C4-2B (cell line): ENCODE measurements at regions not wholly inside any gene's neighbourhood (a gene's known extent, or its start where the extent isn't known, plus 50 kb on each side); places are given as distances from the start of the nearest gene placed in this dataset.
"Not testable (repeated sequence)": the region's sequence is repeated elsewhere in the genome, so short reads cannot be mapped to it uniquely, and the experiment has no call there.

Source experiments
- H3K27ac ChIP-seq: fragments of 450-650 bp; 2 replicates; pipeline ENCODE4 v1.5.1; 2017
- ZFX ChIP-seq: fragments of 450-650 bp; IDR thresholded peaks from 2 replicates; pipeline ENCODE4 v1.6.1; 2017
- TF ChIP-seq, protein P1 (sequence below): fragments of 450-650 bp; conservative IDR thresholded peaks from 2 replicates; pipeline ENCODE4 v1.5.1; 2017; ENCODE audit warnings: mild to moderate bottlenecking

DNA sequence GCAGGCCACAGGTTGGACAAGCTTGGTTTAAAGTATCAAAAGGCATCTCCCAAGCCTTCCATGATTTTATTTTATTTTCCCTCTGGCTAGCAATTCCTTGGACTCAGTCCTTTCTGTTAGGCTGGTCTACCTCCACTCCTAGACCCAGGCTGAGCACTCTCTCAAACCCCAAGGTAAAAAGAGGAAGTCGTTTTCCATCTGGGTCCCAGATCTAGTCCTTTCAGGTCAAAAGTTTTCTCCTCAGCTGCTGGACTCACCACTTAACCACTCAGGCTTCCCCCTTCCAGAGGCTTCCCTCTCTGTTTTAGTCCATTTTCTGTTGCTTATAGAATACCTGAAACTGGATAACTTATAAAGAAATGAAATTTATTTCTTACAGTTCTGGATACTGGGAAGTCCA, 252.3 kb upstream of the MKLN1 start:
- no peak overlapping the region for H3K27ac ChIP-seq
- TF ChIP-seq, protein P1, sequence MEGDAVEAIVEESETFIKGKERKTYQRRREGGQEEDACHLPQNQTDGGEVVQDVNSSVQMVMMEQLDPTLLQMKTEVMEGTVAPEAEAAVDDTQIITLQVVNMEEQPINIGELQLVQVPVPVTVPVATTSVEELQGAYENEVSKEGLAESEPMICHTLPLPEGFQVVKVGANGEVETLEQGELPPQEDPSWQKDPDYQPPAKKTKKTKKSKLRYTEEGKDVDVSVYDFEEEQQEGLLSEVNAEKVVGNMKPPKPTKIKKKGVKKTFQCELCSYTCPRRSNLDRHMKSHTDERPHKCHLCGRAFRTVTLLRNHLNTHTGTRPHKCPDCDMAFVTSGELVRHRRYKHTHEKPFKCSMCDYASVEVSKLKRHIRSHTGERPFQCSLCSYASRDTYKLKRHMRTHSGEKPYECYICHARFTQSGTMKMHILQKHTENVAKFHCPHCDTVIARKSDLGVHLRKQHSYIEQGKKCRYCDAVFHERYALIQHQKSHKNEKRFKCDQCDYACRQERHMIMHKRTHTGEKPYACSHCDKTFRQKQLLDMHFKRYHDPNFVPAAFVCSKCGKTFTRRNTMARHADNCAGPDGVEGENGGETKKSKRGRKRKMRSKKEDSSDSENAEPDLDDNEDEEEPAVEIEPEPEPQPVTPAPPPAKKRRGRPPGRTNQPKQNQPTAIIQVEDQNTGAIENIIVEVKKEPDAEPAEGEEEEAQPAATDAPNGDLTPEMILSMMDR: no peak
- no peak for TF ChIP-seq ZFX

DNA sequence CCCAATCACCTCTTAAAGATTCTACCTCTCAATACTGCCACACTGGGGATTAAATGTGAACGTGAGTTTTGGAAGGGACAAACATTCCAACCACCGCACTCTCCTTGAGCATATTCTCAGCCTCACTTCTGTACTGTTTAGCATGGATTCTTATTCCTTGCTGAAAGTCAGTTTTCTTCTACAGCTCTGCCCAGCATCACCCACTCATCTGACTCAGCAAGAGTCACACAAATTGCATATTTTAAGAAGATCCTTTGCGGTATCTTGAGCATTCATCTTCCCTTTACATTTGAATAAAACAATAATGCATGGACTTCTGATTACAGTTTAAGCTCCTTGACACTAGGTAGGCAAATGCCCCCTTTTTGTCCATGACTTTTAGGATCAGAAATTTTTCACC, 251.6 kb upstream of the MKLN1 start:
- TF ChIP-seq, protein P1: no peak
- TF ChIP-seq ZFX: no peak
- H3K27ac ChIP-seq: no peak overlapping the region

DNA sequence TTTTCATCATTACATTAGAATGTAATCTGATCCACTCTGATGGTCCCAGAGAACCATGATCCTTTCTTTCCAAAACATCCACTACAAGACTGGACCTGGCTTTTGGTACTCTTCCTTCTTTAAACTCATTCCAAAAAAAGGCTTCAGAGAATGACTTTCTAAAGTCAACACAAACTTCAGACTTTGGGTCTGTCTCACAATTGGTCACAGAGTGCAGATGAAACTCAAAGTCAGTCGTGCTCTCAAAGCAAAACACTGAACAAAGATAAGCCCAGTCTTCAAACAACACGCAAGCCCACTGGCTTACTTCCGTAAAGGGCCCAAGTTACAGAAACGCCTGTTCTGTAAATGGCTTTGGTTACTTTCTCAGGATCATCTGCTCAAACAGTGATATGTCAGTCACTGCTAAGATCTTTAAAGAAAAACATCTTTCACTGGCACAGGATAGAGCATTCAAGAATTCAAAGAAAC, 250.9 kb upstream of the MKLN1 start:
- TF ChIP-seq ZFX: no peak
- TF ChIP-seq, protein P1: no peak

DNA sequence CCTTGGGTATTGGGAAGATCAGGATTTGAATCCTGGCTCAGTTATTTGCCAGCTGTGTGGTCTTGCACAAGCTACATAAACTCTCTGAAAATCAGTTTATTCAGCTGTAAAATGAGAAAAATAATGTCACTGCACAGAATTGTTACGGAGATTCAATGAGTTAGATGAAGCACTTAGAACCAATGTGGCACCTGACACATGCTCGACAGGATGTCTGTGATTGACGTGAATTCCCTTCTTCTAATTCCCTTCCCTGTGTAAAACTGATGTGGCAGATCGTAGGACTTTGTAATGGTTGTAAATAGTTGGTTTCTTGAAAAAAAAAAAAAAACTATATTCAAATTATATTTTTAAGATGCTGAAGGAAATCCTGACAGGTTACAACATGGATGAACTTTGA, 249.9 kb upstream of the MKLN1 start:
- no peak for TF ChIP-seq ZFX
- TF ChIP-seq, protein P1: no peak
- H3K27ac ChIP-seq: no peak overlapping the region

More for the DNA sequence above, 250.9 kb upstream of the MKLN1 start:
- H3K27ac ChIP-seq: no peak overlapping the region

DNA sequence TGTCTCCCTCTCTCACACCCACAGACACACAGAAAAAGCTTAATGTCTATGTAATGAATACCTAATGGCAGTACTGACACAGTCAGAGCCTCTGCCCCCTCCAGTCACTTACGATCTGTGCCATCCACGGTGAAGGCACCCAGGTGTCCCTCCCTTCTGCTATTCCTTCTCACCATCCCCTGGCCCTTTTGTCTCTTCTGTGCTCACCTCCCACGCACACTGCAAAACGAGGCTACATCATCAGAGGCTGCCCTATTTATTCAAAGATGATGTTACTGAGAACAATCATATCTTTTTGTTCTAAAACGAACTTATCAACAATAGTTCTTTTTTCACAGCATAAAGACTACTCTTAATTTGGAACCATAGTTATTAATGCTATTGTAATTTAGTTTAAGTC, 246.9 kb upstream of the MKLN1 start:
- H3K27ac ChIP-seq: no peak overlapping the region
- TF ChIP-seq, protein P1: no peak
- no peak for TF ChIP-seq ZFX

DNA sequence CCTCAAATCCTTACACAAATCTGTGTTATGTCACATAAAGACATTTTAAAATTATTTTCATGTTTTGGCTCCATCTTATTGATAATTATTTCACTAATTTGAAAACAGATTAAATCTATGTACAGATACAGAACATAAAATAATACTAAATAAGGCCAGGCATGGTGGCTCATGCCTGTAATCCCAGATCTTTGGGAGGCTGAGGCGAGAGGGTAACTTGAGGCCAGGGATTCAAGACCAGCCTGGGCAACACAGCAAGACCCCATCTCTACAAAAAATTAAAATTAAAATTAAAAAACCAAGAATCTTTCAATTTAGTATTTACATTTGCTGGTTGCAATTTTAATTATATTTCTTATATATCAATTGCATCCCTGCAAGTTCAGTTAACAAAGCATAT, 246.4 kb upstream of the MKLN1 start:
- H3K27ac ChIP-seq: no peak overlapping the region
- TF ChIP-seq, protein P1: no peak
- no peak for TF ChIP-seq ZFX

DNA sequence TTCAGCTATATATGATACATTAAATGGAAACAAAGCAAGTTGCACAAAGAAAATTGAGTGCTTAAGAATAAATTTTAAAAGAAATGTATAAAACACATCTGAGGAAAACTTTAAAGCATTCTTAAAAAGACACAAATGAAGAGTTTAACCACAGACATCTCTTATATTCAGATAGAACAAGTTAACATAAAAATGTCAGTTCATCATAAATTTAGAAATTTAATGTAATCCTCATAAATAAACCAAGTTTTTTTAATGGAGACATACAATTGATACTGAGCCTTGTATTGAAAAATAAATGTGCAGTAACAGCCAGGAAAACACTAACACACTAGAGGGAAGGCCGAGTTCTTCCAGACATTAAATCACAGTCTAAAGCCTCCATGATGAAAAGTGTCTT, 243.9 kb upstream of the MKLN1 start:
- TF ChIP-seq, protein P1: no peak
- no peak for TF ChIP-seq ZFX
- no peak overlapping the region for H3K27ac ChIP-seq

DNA sequence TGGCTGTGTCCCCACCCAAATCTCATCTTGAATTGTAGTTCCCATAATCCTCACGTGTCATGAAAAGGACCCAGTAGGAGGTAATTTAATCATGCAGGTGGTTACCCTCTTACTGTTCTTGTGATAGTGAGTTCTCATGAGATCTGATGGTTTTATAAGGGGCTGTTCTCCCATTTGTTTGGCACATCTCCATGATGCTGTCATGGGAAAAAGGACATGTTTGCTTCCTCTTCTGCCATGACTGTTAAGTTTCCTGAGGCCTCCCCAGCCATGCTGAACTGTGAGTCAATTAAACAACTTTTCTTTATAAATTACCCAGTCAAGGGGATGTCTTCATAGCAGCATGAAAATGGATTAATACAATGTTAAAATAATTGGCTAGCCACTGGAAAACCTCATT, 243.3 kb upstream of the MKLN1 start:
- H3K27ac ChIP-seq: not testable (repeated sequence)
